SK-N-MC (cell line): ENCODE measurements at regions not wholly inside any gene's neighbourhood (a gene's known extent, or its start where the extent isn't known, plus 50 kb on each side); places are given as distances from the start of the nearest gene placed in this dataset.

Experiments
- EZH2 ChIP-seq: fragments of 200-600 bp; sonication (generic); IDR thresholded peaks from one replicate; pipeline ENCODE4 v1.6.1; 2017; ENCODE audit warnings: antibody characterized with exemption
- FOXP2 ChIP-seq: optimal IDR thresholded peaks from 2 replicates; pipeline ENCODE3; 2011; ENCODE audit warnings: mild to moderate bottlenecking, moderate library complexity; ENCODE audit not compliant: insufficient read depth; ENCODE audit errors: extremely low read length, control extremely low read depth
- POLR2AphosphoS5 ChIP-seq: IDR thresholded peaks from 2 replicates; pipeline ENCODE4 v1.6.1; 2012; ENCODE audit warnings: mild to moderate bottlenecking, low read depth, low read length, borderline replicate concordance

GRCh38 chr12:105756961-105757360, 381.8 kb downstream of the NUAK1 start:
- TF ChIP-seq POLR2AphosphoS5 (no peak), EZH2 (no peak), FOXP2 (no peak)
